ENCODE measurements at regions not wholly inside any gene's neighbourhood (a gene's known extent, or its start where the extent isn't known, plus 50 kb on each side); places are given as distances from the start of the nearest gene placed in this dataset.

DNA sequence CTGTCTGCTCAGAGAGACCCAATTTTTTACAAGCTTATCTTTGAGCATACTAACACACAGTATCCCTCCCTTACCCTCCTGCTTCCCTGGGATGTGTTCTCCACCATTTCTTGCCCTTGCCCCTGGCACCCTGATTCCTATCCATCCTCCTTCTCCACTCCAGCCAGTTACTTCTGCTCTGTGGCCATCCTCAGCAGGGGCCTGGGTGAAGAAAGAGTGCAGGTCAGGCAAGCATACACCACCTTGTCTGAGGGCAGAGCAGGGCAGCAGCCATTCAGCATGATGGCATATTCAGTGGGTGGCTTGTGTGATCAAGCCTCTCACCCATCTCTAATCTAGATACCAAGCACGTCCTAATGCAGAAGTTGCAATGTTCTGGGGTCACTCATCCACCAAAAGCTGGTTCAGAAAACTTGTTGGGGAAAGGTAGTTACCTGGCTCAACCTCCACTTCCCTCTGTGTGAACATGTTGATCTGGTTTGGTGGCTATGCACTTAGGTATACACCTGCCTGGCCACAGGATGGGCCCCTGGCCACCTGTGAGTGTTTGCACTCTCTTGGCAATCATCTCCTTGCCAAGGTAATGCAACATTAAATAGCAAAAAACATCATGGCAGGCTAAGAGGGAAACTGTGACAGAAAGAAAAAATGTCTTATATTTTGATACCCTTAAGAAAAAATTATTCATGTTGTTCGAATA is 900.3 kb upstream of the MIR17HG start:
- H3K4me1 ChIP-seq = peaks cover 0 to 5% of the 10 kb centered on the region in 2 donors
- 81 to 94% methylated on average over 2 of the region's 2 CpGs for WGBS, 2 donors
- no peak overlapping the region for H3K4me3 ChIP-seq (replicated peaks in 1 of 3)
- H3K27ac ChIP-seq = no peak overlapping the region
- no peaks in the 10 kb centered on the region for H3K36me3 ChIP-seq
- intact Hi-C loops (cut with DNase I) = no loop called here
- TF ChIP-seq, protein P1, sequence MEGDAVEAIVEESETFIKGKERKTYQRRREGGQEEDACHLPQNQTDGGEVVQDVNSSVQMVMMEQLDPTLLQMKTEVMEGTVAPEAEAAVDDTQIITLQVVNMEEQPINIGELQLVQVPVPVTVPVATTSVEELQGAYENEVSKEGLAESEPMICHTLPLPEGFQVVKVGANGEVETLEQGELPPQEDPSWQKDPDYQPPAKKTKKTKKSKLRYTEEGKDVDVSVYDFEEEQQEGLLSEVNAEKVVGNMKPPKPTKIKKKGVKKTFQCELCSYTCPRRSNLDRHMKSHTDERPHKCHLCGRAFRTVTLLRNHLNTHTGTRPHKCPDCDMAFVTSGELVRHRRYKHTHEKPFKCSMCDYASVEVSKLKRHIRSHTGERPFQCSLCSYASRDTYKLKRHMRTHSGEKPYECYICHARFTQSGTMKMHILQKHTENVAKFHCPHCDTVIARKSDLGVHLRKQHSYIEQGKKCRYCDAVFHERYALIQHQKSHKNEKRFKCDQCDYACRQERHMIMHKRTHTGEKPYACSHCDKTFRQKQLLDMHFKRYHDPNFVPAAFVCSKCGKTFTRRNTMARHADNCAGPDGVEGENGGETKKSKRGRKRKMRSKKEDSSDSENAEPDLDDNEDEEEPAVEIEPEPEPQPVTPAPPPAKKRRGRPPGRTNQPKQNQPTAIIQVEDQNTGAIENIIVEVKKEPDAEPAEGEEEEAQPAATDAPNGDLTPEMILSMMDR (IDR thresholded peaks at IDR 0.05) = no peak
- no peak for TF ChIP-seq POLR2A (IDR thresholded peaks at IDR 0.05)
- no peaks in the 10 kb centered on the region for H3K27me3 ChIP-seq
- no peak for DNase-seq
- H3K9me3 ChIP-seq = no peaks in the 10 kb centered on the region

DNA sequence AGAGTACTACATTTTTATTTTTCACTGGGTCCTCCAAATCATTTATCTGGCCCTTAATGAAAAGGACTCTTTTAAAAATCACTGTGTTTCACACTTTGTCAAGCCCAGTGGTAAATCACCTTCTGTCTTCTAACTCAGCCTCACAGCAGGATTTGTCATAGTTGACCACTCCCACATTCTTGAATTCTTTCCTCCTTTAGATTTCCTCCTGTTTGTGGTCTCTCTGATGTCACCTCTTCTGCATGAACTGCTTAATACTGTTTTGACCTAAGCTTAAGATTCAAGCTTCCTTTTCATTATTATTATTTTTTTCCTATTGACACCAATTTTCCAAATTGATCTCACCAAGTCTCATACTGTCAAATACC is 899.8 kb upstream of the MIR17HG start:
- Histone ChIP-seq H3K9me3 (no peaks in the 10 kb centered on the region), H3K36me3 (no peaks in the 10 kb centered on the region), H3K27me3 (no peaks in the 10 kb centered on the region), H3K4me3 (replicated peaks in 1 of 3) (no peak overlapping the region), H3K4me1 (peaks cover 0 to 5% of the 10 kb centered on the region in 2 donors), H3K27ac (no peak overlapping the region)
- no peak for DNase-seq
- no peak for TF ChIP-seq POLR2A (IDR thresholded peaks at IDR 0.05)
- TF ChIP-seq, protein P1 (IDR thresholded peaks at IDR 0.05) = no peak
- intact Hi-C loops (cut with DNase I) = no loop called here

DNA sequence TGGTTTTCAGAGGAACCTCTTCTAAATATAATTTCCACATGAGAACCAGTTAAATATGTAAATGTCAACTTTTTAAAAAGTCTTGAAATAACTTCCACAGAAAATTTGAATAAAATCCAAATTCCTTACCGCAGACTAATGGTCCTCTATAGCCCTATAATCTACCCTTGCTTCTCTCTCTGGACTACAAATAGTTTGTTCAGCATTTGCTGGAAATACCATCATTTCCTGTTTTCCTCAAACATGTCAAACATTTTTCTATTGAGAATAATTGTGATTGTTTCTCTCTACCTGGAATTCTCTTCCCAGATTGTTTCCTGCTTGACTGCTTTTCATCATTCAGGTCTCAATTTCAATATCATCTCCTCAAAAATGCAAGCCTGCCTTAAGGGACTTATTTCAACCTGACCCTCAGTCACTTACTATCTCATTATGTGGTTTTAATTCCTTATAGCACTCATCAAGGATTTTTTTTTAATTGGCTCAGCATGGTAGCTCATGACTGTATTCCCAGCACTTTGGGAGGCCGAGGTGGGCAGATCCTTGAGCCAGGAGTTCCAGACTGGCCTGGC is 898.9 kb upstream of the MIR17HG start:
- H3K36me3 ChIP-seq = no peaks in the 10 kb centered on the region
- H3K9me3 ChIP-seq = no peaks in the 10 kb centered on the region
- no peak for DNase-seq
- peaks cover 0 to 5% of the 10 kb centered on the region in 2 donors for H3K4me1 ChIP-seq
- 74 to 84% methylated on average over 2 of the region's 2 CpGs for WGBS, 2 donors
- TF ChIP-seq POLR2A (IDR thresholded peaks at IDR 0.05) = no peak
- TF ChIP-seq, protein P1 (IDR thresholded peaks at IDR 0.05) = no peak
- no peak overlapping the region for H3K27ac ChIP-seq
- no peaks in the 10 kb centered on the region for H3K27me3 ChIP-seq
- H3K4me3 ChIP-seq (replicated peaks in 1 of 3) = no peak overlapping the region
- intact Hi-C loops (cut with DNase I) = no loop called here

DNA sequence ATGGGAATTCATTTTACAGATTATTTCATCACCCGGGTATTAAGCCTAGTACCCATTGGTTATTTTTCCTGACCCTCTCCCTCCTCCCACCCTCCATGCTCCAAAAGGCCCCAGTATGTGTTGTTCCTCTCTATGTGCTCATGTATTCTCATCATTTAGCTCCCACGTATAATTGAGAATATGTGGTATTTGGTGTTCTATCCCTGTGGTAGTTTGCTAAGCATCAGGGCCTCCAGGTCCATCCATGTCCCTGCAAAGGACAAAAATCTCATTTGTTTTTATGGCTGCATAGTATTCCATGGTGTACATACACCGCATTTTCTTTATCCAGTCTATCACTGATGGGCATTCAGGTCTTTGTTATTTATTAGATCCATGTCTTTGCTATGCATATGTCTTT is 894.1 kb upstream of the MIR17HG start:
- intact Hi-C loops (cut with DNase I) = no loop called here
- no peak for DNase-seq
- 96 to 98% methylated on average over 3 of the region's 3 CpGs for WGBS, 2 donors

More for the DNA sequence above, 894.1 kb upstream of the MIR17HG start:
- Histone ChIP-seq H3K4me3 (replicated peaks in 1 of 3) (no peak overlapping the region), H3K27ac (no peak overlapping the region), H3K36me3 (no peaks in the 10 kb centered on the region), H3K4me1 (no peaks in the 10 kb centered on the region), H3K27me3 (no peaks in the 10 kb centered on the region), H3K9me3 (no peaks in the 10 kb centered on the region)
- TF ChIP-seq, protein P1 (IDR thresholded peaks at IDR 0.05) = no peak
- no peak for TF ChIP-seq POLR2A (IDR thresholded peaks at IDR 0.05)

Data from thyroid gland (tissue), 4 donors.